ENCODE measurements at regions not wholly inside any gene's neighbourhood (a gene's known extent, or its start where the extent isn't known, plus 50 kb on each side); places are given as distances from the start of the nearest gene placed in this dataset.
A peak's percentile ranks its signal among the peaks of the same experiment; 100 is the strongest.

DNA sequence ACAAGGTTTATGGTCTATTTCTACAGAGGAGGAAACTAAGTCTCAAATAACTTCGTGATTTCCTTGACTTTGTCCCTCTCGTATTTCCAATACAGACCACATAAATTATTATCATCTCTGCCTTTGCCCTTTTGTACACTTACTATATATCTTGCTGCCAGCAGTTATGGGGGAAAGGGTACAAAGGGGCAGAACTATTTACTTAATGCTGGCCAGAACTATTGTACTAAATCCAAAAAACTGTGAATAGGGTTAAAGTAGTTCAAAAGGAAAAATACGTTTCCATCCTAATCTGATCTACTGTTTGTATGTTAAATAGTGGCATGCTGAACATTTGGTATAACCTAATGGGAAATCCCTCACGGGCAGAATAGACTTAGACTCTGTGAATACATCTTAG is 537.3 kb upstream of the SEMA6D start:
- Histone ChIP-seq H3K27ac (ENCODE audit: low read length) (no peak overlapping the region), H3K9me2 (replicated peaks; ENCODE audit: low read length) (no peaks in the 10 kb centered on the region), H2AFZ (ENCODE audit: low read length) (no peak overlapping the region), H3K9me3 (ENCODE audit: low read length) (no peaks in the 10 kb centered on the region), H3K27me3 (ENCODE audit: low read length) (peaks cover 37% of the 10 kb centered on the region), H3F3A (ENCODE audit: low read length, unreplicated experiment) (no peaks in the 10 kb centered on the region), H3K9ac (ENCODE audit: low read length) (no peak overlapping the region), H3K4me3 (ENCODE audit: low read length) (no peak overlapping the region), H4K20me1 (ENCODE audit: low read length) (no peaks in the 10 kb centered on the region), H3K36me3 (ENCODE audit: low read depth, low read length) (no peaks in the 10 kb centered on the region), H3K4me2 (ENCODE audit: low read length) (no peak overlapping the region), H3K4me1 (ENCODE audit: insufficient read depth, low read length) (no peaks in the 10 kb centered on the region), H3K79me2 (ENCODE audit: low read length) (no peaks in the 10 kb centered on the region)
- no peak for DNase-seq
- BruUV-seq (replicated peaks) = no TSS peak
- CTCF ChIA-PET = no interaction called here
- no peak for ATAC-seq
- intact Hi-C loops (cut with micrococcal nuclease) = loop anchor here (10.0 kb wide), 1 partner anchor 1465 kb away; no protein-coding TSS in a partner anchor
- POLR2A ChIA-PET (ENCODE audit: unreplicated experiment) = no interaction called here
- no peak for TF ChIP-seq EZH2 (IDR thresholded peaks at IDR 0.05; ENCODE audit: low read length, unreplicated experiment)

DNA sequence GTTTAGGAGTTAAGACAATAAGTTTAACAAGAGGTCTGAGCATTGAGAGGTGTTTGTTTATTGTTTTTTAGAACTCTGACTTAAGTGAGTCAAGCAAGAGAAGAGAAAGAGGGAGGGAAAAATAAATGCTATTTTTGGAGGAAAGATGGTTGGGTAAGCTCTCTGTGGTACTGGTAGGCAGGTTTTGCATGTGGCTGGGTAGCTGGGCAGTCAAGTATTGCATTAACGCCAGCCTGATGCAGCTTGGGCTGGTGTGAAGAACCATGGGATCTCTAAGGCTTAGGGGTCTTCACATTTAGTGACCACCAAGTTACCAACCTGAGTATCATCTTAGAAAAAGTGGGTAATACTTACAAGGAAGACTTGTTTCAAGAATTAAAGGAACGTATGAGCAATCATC is 534.5 kb upstream of the SEMA6D start:
- ChIA-PET CTCF (no interaction called here), POLR2A (ENCODE audit: unreplicated experiment) (no interaction called here)
- intact Hi-C loops (cut with micrococcal nuclease) = loop anchor here (10.0 kb wide), 1 partner anchor 1468 kb away; no protein-coding TSS in a partner anchor
- Histone ChIP-seq H4K20me1 (ENCODE audit: low read length) (no peaks in the 10 kb centered on the region), H3K4me2 (ENCODE audit: low read length) (no peak overlapping the region), H3K27me3 (ENCODE audit: low read length) (peaks cover 44% of the 10 kb centered on the region), H3F3A (ENCODE audit: low read length, unreplicated experiment) (no peaks in the 10 kb centered on the region), H3K9me3 (ENCODE audit: low read length) (no peaks in the 10 kb centered on the region), H3K9ac (ENCODE audit: low read length) (no peak overlapping the region), H3K9me2 (replicated peaks; ENCODE audit: low read length) (no peaks in the 10 kb centered on the region), H3K36me3 (ENCODE audit: low read depth, low read length) (no peaks in the 10 kb centered on the region), H3K79me2 (ENCODE audit: low read length) (no peaks in the 10 kb centered on the region), H3K4me3 (ENCODE audit: low read length) (no peak overlapping the region), H3K4me1 (ENCODE audit: insufficient read depth, low read length) (no peaks in the 10 kb centered on the region), H3K27ac (ENCODE audit: low read length) (no peak overlapping the region), H2AFZ (ENCODE audit: low read length) (no peak overlapping the region)
- TF ChIP-seq EZH2 (IDR thresholded peaks at IDR 0.05; ENCODE audit: low read length, unreplicated experiment) (no peak), EZH2phosphoT487 (IDR thresholded peaks at IDR 0.05; ENCODE audit: borderline replicate concordance, low read length) (no peak)
- TF ChIP-seq, protein P1, sequence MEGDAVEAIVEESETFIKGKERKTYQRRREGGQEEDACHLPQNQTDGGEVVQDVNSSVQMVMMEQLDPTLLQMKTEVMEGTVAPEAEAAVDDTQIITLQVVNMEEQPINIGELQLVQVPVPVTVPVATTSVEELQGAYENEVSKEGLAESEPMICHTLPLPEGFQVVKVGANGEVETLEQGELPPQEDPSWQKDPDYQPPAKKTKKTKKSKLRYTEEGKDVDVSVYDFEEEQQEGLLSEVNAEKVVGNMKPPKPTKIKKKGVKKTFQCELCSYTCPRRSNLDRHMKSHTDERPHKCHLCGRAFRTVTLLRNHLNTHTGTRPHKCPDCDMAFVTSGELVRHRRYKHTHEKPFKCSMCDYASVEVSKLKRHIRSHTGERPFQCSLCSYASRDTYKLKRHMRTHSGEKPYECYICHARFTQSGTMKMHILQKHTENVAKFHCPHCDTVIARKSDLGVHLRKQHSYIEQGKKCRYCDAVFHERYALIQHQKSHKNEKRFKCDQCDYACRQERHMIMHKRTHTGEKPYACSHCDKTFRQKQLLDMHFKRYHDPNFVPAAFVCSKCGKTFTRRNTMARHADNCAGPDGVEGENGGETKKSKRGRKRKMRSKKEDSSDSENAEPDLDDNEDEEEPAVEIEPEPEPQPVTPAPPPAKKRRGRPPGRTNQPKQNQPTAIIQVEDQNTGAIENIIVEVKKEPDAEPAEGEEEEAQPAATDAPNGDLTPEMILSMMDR (conservative IDR thresholded peaks at IDR 0.05; ENCODE audit: low read depth, low read length) = no peak
- no peak for DNase-seq
- ATAC-seq = no peak
- BruUV-seq (replicated peaks) = no TSS peak

DNA sequence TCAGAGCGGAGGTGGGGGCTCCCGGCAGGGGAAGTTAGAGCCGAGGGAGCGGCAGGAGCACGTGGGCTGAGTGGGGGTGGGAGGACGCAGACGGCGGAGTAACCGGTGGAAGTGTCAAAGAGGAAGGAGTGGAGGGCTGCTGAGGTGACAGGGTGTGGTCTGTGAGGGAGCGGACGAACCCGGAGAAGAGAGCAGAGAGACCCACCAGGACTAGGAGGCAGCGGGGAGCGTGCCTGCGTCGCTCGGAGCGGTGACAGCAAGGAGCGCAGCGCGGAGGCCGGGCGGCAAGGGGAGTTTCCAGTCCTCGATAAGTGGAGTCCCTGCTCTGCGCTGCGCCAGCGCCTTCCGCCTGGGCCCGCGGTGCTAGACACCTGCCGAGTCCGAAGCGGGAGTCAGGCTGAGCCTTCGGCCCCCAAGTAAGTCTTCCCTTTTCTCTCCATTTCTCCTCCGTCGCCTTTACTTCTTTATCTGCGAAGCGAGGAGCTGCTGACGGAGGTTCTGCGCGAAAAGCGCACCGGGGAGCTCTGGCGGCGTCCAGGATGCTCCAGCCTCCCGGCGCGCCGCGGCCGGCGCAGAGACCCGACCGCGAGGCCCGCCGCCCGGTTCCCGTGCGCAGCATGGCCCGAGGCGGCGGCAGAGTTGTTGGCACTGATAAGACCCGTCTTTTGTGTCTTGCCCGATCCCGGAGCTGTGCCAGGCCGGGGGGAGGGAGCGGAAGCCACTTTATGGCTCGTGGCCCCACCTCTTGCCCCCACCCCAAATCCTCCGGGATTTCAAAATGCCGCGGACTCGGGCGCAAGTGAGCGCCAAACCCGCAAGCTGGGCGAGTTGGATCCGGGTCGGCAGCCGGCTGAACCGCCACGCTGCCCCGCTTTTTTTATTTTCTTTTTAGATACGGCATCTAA is 533.0 kb upstream of the SEMA6D start:
- DNase-seq (no peak), ATAC-seq (peak; percentile 68)
- POLR2A ChIA-PET (ENCODE audit: unreplicated experiment) = no interaction called here
- Histone ChIP-seq H4K20me1 (ENCODE audit: low read length) (no peaks in the 10 kb centered on the region), H2AFZ (ENCODE audit: low read length) (peak overlapping the region; percentile 75), H3K36me3 (ENCODE audit: low read depth, low read length) (no peaks in the 10 kb centered on the region), H3K9me2 (replicated peaks; ENCODE audit: low read length) (no peaks in the 10 kb centered on the region), H3K27ac (ENCODE audit: low read length) (no peak overlapping the region), H3K27me3 (ENCODE audit: low read length) (peaks cover 44% of the 10 kb centered on the region), H3K4me1 (ENCODE audit: insufficient read depth, low read length) (no peaks in the 10 kb centered on the region), H3K79me2 (ENCODE audit: low read length) (no peaks in the 10 kb centered on the region), H3K9ac (ENCODE audit: low read length) (no peak overlapping the region), H3K9me3 (ENCODE audit: low read length) (no peaks in the 10 kb centered on the region), H3K4me2 (ENCODE audit: low read length) (peak overlapping the region; percentile 86), H3F3A (ENCODE audit: low read length, unreplicated experiment) (no peaks in the 10 kb centered on the region), H3K4me3 (ENCODE audit: low read length) (peak overlapping the region; percentile 57)
- peak; percentile 35 for TF ChIP-seq EZH2 (IDR thresholded peaks at IDR 0.05; ENCODE audit: low read length, unreplicated experiment)
- no peak; the same call in 1 of the 2 replicates for TF ChIP-seq EZH2phosphoT487 (IDR thresholded peaks at IDR 0.05; ENCODE audit: borderline replicate concordance, low read length)
- CTCF ChIA-PET = no interaction called here
- intact Hi-C loops (cut with micrococcal nuclease) = loop anchor here (10.0 kb wide), 1 partner anchor 1469 kb away; no protein-coding TSS in a partner anchor
- no TSS peak for BruUV-seq (replicated peaks)

All from PC-3 (cell line).